ENCODE measurements at regions not wholly inside any gene's neighbourhood (a gene's known extent, or its start where the extent isn't known, plus 50 kb on each side); places are given as distances from the start of the nearest gene placed in this dataset.

GRCh38 chr2:147679191-147679954 lies 165.5 kb upstream of the ACVR2A start:
- H3K4me3 ChIP-seq (ENCODE audit: low read length), result no peak overlapping the region
- TF ChIP-seq, protein P1, sequence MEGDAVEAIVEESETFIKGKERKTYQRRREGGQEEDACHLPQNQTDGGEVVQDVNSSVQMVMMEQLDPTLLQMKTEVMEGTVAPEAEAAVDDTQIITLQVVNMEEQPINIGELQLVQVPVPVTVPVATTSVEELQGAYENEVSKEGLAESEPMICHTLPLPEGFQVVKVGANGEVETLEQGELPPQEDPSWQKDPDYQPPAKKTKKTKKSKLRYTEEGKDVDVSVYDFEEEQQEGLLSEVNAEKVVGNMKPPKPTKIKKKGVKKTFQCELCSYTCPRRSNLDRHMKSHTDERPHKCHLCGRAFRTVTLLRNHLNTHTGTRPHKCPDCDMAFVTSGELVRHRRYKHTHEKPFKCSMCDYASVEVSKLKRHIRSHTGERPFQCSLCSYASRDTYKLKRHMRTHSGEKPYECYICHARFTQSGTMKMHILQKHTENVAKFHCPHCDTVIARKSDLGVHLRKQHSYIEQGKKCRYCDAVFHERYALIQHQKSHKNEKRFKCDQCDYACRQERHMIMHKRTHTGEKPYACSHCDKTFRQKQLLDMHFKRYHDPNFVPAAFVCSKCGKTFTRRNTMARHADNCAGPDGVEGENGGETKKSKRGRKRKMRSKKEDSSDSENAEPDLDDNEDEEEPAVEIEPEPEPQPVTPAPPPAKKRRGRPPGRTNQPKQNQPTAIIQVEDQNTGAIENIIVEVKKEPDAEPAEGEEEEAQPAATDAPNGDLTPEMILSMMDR (conservative IDR thresholded peaks at IDR 0.05; ENCODE audit: low read depth, low read length), result no peak
- no peak for DNase-seq (ENCODE audit: low read depth)

- TF ChIP-seq, protein P1 (conservative IDR thresholded peaks at IDR 0.05; ENCODE audit: low read depth, low read length), result no peak
- H3K4me3 ChIP-seq (ENCODE audit: low read length), result no peak overlapping the region
- no peak for DNase-seq (ENCODE audit: low read depth)
Measured at GRCh38 chr2:147665105-147665504, 179.7 kb upstream of the ACVR2A start.

- TF ChIP-seq, protein P1 (conservative IDR thresholded peaks at IDR 0.05; ENCODE audit: low read depth, low read length), result no peak
- no peak overlapping the region for H3K4me3 ChIP-seq (ENCODE audit: low read length)
- DNase-seq (ENCODE audit: low read depth), result no peak
Measured at GRCh38 chr2:147663962-147664361, 180.9 kb upstream of the ACVR2A start.

DNA sequence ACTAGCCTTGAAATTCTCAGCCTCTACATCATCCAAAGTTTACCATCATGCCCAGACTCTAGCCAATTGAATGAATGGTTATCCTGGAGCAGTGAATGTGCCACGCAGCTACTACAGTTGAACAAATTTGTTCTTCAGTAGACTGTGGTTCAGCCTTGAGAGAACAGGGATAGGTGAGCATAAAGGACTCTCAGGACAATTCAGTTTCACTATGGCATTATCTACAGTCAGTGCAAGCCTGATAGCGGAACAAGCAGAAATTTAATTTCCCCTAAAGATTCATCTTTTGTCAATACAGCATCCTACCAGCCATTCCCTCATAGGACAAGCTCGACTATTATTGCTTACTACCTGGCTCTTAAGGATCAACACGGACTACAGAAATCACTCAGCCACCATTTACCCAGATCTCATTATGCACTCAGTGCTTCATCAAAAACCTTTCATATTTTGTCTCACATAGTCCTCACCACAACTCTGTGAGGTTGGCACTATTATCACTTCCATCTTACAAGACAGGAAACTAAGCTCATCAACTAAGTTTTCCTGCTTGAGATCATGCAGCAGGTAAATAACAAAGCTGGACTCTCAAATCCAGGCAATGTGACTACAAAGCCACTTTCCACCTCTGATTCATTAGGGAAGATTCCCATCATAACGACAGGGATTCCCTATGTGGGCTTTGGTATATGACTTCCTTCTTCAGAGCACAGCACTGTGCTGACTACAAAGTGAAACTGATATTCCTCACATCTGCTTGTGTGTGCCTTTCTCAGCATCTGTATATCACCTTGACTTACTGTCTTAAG lies 181.5 kb upstream of the ACVR2A start:
- no peak for DNase-seq (ENCODE audit: low read depth)
- no peak overlapping the region for H3K4me3 ChIP-seq (ENCODE audit: low read length)

DNA sequence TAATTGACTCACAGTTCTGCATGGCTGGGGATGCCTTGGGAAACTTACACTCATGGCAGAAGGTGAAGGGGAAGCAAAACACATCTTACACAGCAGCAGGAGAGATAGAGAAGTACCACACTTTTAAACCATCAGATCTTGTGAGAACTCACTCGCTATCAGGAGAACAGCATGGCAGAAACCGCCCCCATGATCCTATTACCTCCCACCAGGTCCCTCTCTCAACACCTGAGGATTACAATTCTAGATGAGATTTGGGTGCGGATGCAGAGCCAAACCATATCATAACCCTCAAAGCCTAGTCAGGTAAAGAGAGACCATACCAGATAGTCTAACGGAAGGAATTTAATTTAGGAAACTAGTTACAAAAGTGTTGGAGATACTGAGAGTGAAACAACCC lies 182.6 kb upstream of the ACVR2A start:
- DNase-seq (ENCODE audit: low read depth), result no peak
- TF ChIP-seq, protein P1 (conservative IDR thresholded peaks at IDR 0.05; ENCODE audit: low read depth, low read length), result no peak
- H3K4me3 ChIP-seq (ENCODE audit: low read length), result no peak overlapping the region

More for the DNA sequence above, 181.5 kb upstream of the ACVR2A start:
- TF ChIP-seq, protein P1 (conservative IDR thresholded peaks at IDR 0.05; ENCODE audit: low read depth, low read length), result no peak

DNA sequence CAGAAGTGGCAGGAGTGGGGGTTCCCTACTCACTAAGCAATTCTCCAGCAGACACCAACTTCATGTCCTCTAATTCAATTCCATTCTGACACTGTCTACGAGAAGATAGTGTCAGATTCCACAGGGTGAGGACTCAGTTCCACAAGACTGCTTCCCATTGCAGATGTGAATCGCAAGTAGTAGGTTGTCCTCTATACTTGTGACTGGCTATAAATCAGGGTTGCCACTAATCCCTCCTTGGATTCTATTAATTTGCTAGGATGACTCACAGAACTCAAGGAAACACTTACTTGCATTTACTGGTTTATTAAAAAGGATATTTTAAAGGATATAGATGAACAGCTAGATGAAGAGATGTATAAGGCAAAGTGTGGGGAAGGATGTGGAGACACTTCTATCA lies 184.1 kb upstream of the ACVR2A start:
- DNase-seq (ENCODE audit: low read depth), result peak; percentile 32

More for the DNA sequence above, 184.1 kb upstream of the ACVR2A start:
- TF ChIP-seq, protein P1 (conservative IDR thresholded peaks at IDR 0.05; ENCODE audit: low read depth, low read length), result no peak
- H3K4me3 ChIP-seq (ENCODE audit: low read length), result no peak overlapping the region
